HCT116 (cell line): ENCODE measurements at regions not wholly inside any gene's neighbourhood (a gene's known extent, or its start where the extent isn't known, plus 50 kb on each side); places are given as distances from the start of the nearest gene placed in this dataset.

ENCODE experiments used
- ATAC-seq: fragments of 200-7000 bp; cut with Tn5 transposase; 2 replicates; pipeline ENCODE4 v1.9.1; 2020; ENCODE audit warnings: mild to moderate bottlenecking, moderate library complexity
- BruUV-seq: library from RNA; stranded (reverse); fragments of 400-500 nt; replicated peaks from 2 replicates; lab custom pipeline; 2021; lab: Mats Ljungman, UMichigan
- CTCF ChIA-PET: fragments of 300-600 bp; sonication (Branson Sonifier 250); formaldehyde crosslinking; loops from one replicate; lab custom pipeline; 2021; ENCODE audit warnings: antibody characterized with exemption; lab: Charles Lee
- POLR2A ChIA-PET: fragments of 300-600, 350-600 bp; sonication (Branson Sonifier 250); formaldehyde crosslinking; loops from one replicate; lab custom pipeline; 2021; ENCODE audit warnings: antibody characterized with exemption; lab: Charles Lee
- RAD21 ChIA-PET, 2 experiments: fragments of 300-600 bp; sonication (Branson Sonifier 250); formaldehyde crosslinking; loops; one replicate each; lab custom pipeline; 2023; ENCODE audit warnings: low total read pairs in 2 of 2; ENCODE audit not compliant: uncharacterized antibody in 2 of 2, unreplicated experiment in 2 of 2, low non-redundant PET in 1 of 2; lab: Charles Lee
- DNase-seq: peaks from one replicate; pipeline ENCODE4 v3.0.0-alpha.2; 2010; ENCODE audit warnings: low read depth, low spot score
- H2AFZ ChIP-seq: fragments of 200-600 bp; shearing (Covaris generic), sonication (generic); 2 replicates; pipeline ENCODE4 v1.6.1; 2017; ENCODE audit warnings: low read depth, mixed run types, mixed read lengths, antibody characterized with exemption, low read length; ENCODE audit not compliant: poor library complexity, severe bottlenecking
- H3K27ac ChIP-seq: 2 replicates; pipeline ENCODE4 v1.5.1; 2012; ENCODE audit warnings: low read depth, low read length
- H3K27me3 ChIP-seq: fragments of 200-600 bp; sonication (generic); 2 replicates; pipeline ENCODE4 v1.6.1; 2016; ENCODE audit warnings: mixed run types, low read length, mixed read lengths; ENCODE audit not compliant: insufficient read depth
- H3K36me3 ChIP-seq, 2 experiments: fragments of 200-500 bp in 1 of 2; fragments of 200-600 bp in 1 of 2; sonication (Bioruptor generic) in 1 of 2; sonication (generic) in 1 of 2; 2 replicates each; pipeline versions ENCODE4 v1.5.1 to v1.6.1; 2014 to 2016; ENCODE audit warnings: low read length in 2 of 2, inconsistent platforms in 1 of 2, mixed read lengths in 1 of 2, mixed run types in 1 of 2; ENCODE audit not compliant: insufficient read depth in 2 of 2, control insufficient read depth in 1 of 2
- H3K4me1 ChIP-seq, 2 experiments: fragments of 200-600 bp in 1 of 2; sonication (generic) in 1 of 2; 2 replicates each; pipeline versions ENCODE4 v1.5.1 to v1.6.1; 2012 to 2017; ENCODE audit warnings: low read length in 2 of 2, inconsistent platforms in 1 of 2, mild to moderate bottlenecking in 1 of 2, mixed read lengths in 1 of 2, mixed run types in 1 of 2, moderate library complexity in 1 of 2; ENCODE audit not compliant: insufficient read depth in 2 of 2, control insufficient read depth in 1 of 2
- H3K4me2 ChIP-seq: fragments of 200-600 bp; sonication (generic); 2 replicates; pipeline ENCODE4 v1.6.1; 2017; ENCODE audit warnings: mixed run types, low read length, mixed read lengths
- H3K4me3 ChIP-seq, 2 experiments: fragments of 200-600 bp in 1 of 2; sonication (generic) in 1 of 2; replicated peaks in 1 of 2; 2 replicates each; pipeline ENCODE4 v1.5.1; 2011 to 2016; ENCODE audit warnings: low read length in 2 of 2, control low read depth in 1 of 2, low read depth in 1 of 2, mild to moderate bottlenecking in 1 of 2, mixed read lengths in 1 of 2, mixed run types in 1 of 2
- H3K79me2 ChIP-seq: fragments of 200-600 bp; sonication (generic); 2 replicates; pipeline ENCODE4 v1.6.1; 2017; ENCODE audit warnings: mild to moderate bottlenecking, mixed run types, low read length, moderate library complexity, mixed read lengths; ENCODE audit not compliant: insufficient read depth
- H3K9ac ChIP-seq: fragments of 200-600 bp; sonication (generic); 2 replicates; pipeline ENCODE4 v1.6.1; 2016; ENCODE audit warnings: low read length, mixed read lengths
- H3K9me2 ChIP-seq: fragments of 200-600 bp; sonication (generic), shearing (Covaris generic); 2 replicates; pipeline ENCODE4 v1.6.1; 2017; ENCODE audit warnings: mixed run types, mild to moderate bottlenecking, moderate library complexity; ENCODE audit not compliant: insufficient read depth
- H3K9me3 ChIP-seq, 2 experiments: fragments of 200-500 bp in 1 of 2; fragments of 200-600 bp in 1 of 2; sonication (Bioruptor generic) in 1 of 2; sonication (generic) in 1 of 2; 2 replicates each; pipeline ENCODE4 v1.6.1; 2014 to 2017; ENCODE audit warnings: low read length in 2 of 2, mixed read lengths in 2 of 2, inconsistent platforms in 1 of 2, low read depth in 1 of 2, mild to moderate bottlenecking in 1 of 2, mixed run types in 1 of 2, moderate library complexity in 1 of 2; ENCODE audit not compliant: control insufficient read depth in 1 of 2, insufficient read depth in 1 of 2
- H4K20me1 ChIP-seq: fragments of 200-600 bp; sonication (generic), shearing (Covaris generic); 2 replicates; pipeline ENCODE4 v1.6.1; 2017; ENCODE audit warnings: mixed run types, mild to moderate bottlenecking, moderate library complexity; ENCODE audit not compliant: insufficient read depth
- CEBPB ChIP-seq: IDR thresholded peaks from 2 replicates; pipeline ENCODE4 v1.6.1; 2012; ENCODE audit warnings: low read depth
- EGR1 ChIP-seq: IDR thresholded peaks from 2 replicates; pipeline ENCODE4 v1.6.1; 2012; ENCODE audit warnings: low read depth
- EZH2 ChIP-seq: fragments of 200-600 bp; sonication (generic); IDR thresholded peaks from 2 replicates; pipeline ENCODE4 v1.6.1; 2017; ENCODE audit warnings: antibody characterized with exemption, mixed run types
- FOSL1 ChIP-seq: IDR thresholded peaks from 2 replicates; pipeline ENCODE4 v1.6.1; 2012; ENCODE audit warnings: low read depth
- JUND ChIP-seq: IDR thresholded peaks from 2 replicates; pipeline ENCODE4 v1.6.1; 2012
- POLR2A ChIP-seq: IDR thresholded peaks from 2 replicates; pipeline ENCODE4 v1.7.0; 2011; ENCODE audit warnings: borderline replicate concordance; ENCODE audit not compliant: insufficient read depth, insufficient read length; ENCODE audit errors: extremely low read depth
- POLR2AphosphoS5 ChIP-seq: IDR thresholded peaks from 2 replicates; pipeline ENCODE4 v1.6.1; 2011; ENCODE audit warnings: mild to moderate bottlenecking, low read depth, low read length, moderate library complexity
- RAD21 ChIP-seq: IDR thresholded peaks from 2 replicates; pipeline ENCODE4 v1.6.1; 2012; ENCODE audit warnings: low read depth, mild to moderate bottlenecking
- SP1 ChIP-seq: IDR thresholded peaks from 2 replicates; pipeline ENCODE4 v1.6.1; 2012; ENCODE audit warnings: low read depth
- SRF ChIP-seq: IDR thresholded peaks from 2 replicates; pipeline ENCODE4 v1.6.1; 2012; ENCODE audit warnings: low read depth
- YY1 ChIP-seq: IDR thresholded peaks from 2 replicates; pipeline ENCODE4 v1.6.1; 2011; ENCODE audit warnings: low read length, low read depth, moderate library complexity, mild to moderate bottlenecking; ENCODE audit not compliant: insufficient replicate concordance; ENCODE audit errors: extremely low read depth
- ZFX ChIP-seq: fragments of 450-650 bp; IDR thresholded peaks from 2 replicates; pipeline ENCODE4 v1.6.1; 2017
- ZNF274 ChIP-seq: fragments of 200-500 bp; sonication (Bioruptor generic); IDR thresholded peaks from 2 replicates; pipeline ENCODE4 v1.6.1; 2014; ENCODE audit warnings: mild to moderate bottlenecking, low read depth, low read length, inconsistent platforms
- intact Hi-C: fragments of 100-400 bp; cut with micrococcal nuclease; formaldehyde crosslinking; loops from 2 replicates; pipeline ENCODE4 v1.10.0; 2022
- TF ChIP-seq, protein P1 (sequence below): IDR thresholded peaks from 2 replicates; pipeline ENCODE4 v1.6.1; 2012
- TF ChIP-seq, protein P2 (sequence below), 3 experiments: fragments of 200-600 bp in 1 of 3; sonication (generic) in 1 of 3; IDR thresholded peaks in 2 of 3; conservative IDR thresholded peaks in 1 of 3; 2 replicates each; pipeline ENCODE4 v1.5.1; 2012 to 2017; ENCODE audit warnings: low read depth in 2 of 3, low read length in 2 of 3, antibody characterized with exemption in 1 of 3, borderline replicate concordance in 1 of 3, control low read depth in 1 of 3, mild to moderate bottlenecking in 1 of 3, mixed read lengths in 1 of 3, mixed run types in 1 of 3, moderate library complexity in 1 of 3; ENCODE audit not compliant: insufficient read depth in 1 of 3
- TF ChIP-seq, protein P3 (sequence below): IDR thresholded peaks from 2 replicates; pipeline ENCODE4 v1.6.1; 2012
- TF ChIP-seq, protein P4 (sequence below): IDR thresholded peaks from 2 replicates; pipeline ENCODE4 v1.6.1; 2012; ENCODE audit warnings: low read depth
- TF ChIP-seq, protein P5 (sequence below): IDR thresholded peaks from 2 replicates; pipeline ENCODE4 v1.6.1; 2011; ENCODE audit warnings: mild to moderate bottlenecking, low read length, moderate library complexity; ENCODE audit not compliant: insufficient replicate concordance; ENCODE audit errors: extremely low read depth

DNA sequence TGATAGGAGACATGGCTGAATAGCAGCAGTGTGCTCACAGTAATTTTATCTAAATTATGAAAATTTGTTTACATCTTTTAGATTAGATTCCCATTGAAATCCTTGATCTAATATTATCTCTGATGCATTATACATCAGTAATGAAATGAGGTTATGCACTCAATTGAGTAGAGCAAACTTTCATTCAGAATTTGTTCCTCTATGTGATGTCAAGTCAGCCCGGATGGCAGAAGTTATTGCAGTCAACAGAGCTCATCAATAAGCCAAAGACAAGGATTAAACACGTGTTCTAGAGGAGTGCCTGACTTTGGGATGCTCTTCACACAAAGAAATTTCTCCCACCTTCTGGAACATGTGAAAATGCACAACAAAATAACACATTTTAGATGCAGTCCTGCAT lies 688.8 kb downstream of the TMEM121 start (continued):
- no peak for TF ChIP-seq YY1
- TF ChIP-seq CEBPB, result no peak

DNA sequence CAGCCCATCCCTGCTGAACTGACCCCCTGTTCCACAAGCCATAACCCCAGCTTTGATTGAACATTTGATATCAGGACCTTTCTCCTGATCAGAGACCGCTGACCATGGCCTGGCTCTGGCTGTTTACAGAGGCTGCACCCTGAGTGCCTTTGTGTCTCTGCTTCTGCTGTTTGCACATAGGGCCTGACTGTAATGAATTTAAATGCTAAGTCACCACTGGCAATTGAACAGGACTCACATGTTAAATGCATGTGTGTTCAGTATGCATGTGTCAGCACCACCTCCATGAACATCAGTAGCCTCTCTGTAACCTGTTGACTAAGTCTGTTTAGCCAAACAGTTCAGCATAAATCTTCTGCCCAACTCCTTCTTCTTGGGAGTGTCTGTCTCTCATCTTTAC lies 690.3 kb downstream of the TMEM121 start:
- Histone ChIP-seq H3K4me2 (no peak overlapping the region), H3K9me3 (peaks cover 0 to 3% of the 10 kb centered on the region in 2 experiments; a peak in 1 of 4 replicates), H4K20me1 (no peaks in the 10 kb centered on the region), H3K79me2 (no peaks in the 10 kb centered on the region), H3K9ac (no peak overlapping the region), H3K9me2 (no peaks in the 10 kb centered on the region), H3K4me1 (no peaks in the 10 kb centered on the region), H3K27ac (no peak overlapping the region), H3K27me3 (no peaks in the 10 kb centered on the region), H3K4me3 (no peak overlapping the region), H2AFZ (no peak overlapping the region), H3K36me3 (no peaks in the 10 kb centered on the region)
- intact Hi-C loops, result no loop called here
- no peak for TF ChIP-seq FOSL1
- TF ChIP-seq, protein P1, sequence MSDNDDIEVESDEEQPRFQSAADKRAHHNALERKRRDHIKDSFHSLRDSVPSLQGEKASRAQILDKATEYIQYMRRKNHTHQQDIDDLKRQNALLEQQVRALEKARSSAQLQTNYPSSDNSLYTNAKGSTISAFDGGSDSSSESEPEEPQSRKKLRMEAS, result no peak
- no peak for TF ChIP-seq SP1
- TF ChIP-seq, protein P2, sequence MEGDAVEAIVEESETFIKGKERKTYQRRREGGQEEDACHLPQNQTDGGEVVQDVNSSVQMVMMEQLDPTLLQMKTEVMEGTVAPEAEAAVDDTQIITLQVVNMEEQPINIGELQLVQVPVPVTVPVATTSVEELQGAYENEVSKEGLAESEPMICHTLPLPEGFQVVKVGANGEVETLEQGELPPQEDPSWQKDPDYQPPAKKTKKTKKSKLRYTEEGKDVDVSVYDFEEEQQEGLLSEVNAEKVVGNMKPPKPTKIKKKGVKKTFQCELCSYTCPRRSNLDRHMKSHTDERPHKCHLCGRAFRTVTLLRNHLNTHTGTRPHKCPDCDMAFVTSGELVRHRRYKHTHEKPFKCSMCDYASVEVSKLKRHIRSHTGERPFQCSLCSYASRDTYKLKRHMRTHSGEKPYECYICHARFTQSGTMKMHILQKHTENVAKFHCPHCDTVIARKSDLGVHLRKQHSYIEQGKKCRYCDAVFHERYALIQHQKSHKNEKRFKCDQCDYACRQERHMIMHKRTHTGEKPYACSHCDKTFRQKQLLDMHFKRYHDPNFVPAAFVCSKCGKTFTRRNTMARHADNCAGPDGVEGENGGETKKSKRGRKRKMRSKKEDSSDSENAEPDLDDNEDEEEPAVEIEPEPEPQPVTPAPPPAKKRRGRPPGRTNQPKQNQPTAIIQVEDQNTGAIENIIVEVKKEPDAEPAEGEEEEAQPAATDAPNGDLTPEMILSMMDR (IDR thresholded peaks at IDR 0.05 in 2 of 3, conservative IDR thresholded peaks at IDR 0.05 in 1 of 3; ENCODE audit: borderline replicate concordance in 1 of 3, insufficient read depth in 1 of 3, low read depth in 2 of 3, low read length in 2 of 3), result no peak
- no peak for TF ChIP-seq ZNF274
- TF ChIP-seq EGR1, result no peak
- no peak for TF ChIP-seq CEBPB
- TF ChIP-seq, protein P3, sequence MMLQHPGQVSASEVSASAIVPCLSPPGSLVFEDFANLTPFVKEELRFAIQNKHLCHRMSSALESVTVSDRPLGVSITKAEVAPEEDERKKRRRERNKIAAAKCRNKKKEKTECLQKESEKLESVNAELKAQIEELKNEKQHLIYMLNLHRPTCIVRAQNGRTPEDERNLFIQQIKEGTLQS, result no peak
- no peak for TF ChIP-seq JUND
- TF ChIP-seq RAD21, result no peak
- TF ChIP-seq POLR2A, result no peak
- TF ChIP-seq, protein P4, sequence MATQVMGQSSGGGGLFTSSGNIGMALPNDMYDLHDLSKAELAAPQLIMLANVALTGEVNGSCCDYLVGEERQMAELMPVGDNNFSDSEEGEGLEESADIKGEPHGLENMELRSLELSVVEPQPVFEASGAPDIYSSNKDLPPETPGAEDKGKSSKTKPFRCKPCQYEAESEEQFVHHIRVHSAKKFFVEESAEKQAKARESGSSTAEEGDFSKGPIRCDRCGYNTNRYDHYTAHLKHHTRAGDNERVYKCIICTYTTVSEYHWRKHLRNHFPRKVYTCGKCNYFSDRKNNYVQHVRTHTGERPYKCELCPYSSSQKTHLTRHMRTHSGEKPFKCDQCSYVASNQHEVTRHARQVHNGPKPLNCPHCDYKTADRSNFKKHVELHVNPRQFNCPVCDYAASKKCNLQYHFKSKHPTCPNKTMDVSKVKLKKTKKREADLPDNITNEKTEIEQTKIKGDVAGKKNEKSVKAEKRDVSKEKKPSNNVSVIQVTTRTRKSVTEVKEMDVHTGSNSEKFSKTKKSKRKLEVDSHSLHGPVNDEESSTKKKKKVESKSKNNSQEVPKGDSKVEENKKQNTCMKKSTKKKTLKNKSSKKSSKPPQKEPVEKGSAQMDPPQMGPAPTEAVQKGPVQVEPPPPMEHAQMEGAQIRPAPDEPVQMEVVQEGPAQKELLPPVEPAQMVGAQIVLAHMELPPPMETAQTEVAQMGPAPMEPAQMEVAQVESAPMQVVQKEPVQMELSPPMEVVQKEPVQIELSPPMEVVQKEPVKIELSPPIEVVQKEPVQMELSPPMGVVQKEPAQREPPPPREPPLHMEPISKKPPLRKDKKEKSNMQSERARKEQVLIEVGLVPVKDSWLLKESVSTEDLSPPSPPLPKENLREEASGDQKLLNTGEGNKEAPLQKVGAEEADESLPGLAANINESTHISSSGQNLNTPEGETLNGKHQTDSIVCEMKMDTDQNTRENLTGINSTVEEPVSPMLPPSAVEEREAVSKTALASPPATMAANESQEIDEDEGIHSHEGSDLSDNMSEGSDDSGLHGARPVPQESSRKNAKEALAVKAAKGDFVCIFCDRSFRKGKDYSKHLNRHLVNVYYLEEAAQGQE, result no peak
- TF ChIP-seq SRF, result no peak
- TF ChIP-seq, protein P5, sequence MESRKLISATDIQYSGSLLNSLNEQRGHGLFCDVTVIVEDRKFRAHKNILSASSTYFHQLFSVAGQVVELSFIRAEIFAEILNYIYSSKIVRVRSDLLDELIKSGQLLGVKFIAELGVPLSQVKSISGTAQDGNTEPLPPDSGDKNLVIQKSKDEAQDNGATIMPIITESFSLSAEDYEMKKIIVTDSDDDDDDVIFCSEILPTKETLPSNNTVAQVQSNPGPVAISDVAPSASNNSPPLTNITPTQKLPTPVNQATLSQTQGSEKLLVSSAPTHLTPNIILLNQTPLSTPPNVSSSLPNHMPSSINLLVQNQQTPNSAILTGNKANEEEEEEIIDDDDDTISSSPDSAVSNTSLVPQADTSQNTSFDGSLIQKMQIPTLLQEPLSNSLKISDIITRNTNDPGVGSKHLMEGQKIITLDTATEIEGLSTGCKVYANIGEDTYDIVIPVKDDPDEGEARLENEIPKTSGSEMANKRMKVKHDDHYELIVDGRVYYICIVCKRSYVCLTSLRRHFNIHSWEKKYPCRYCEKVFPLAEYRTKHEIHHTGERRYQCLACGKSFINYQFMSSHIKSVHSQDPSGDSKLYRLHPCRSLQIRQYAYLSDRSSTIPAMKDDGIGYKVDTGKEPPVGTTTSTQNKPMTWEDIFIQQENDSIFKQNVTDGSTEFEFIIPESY, result no peak
- TF ChIP-seq ZFX, result no peak
- no peak for TF ChIP-seq EZH2
- TF ChIP-seq POLR2AphosphoS5, result no peak
- no peak for DNase-seq
- ChIA-PET POLR2A (no interaction called here), RAD21 (no interaction called here), CTCF (no interaction called here)
- BruUV-seq, result no TSS peak
- no peak for ATAC-seq
